ENCODE measurements at regions not wholly inside any gene's neighbourhood (a gene's known extent, or its start where the extent isn't known, plus 50 kb on each side); places are given as distances from the start of the nearest gene placed in this dataset.
"Not testable (repeated sequence)": the region's sequence is repeated elsewhere in the genome, so short reads cannot be mapped to it uniquely, and the experiment has no call there.

DNA sequence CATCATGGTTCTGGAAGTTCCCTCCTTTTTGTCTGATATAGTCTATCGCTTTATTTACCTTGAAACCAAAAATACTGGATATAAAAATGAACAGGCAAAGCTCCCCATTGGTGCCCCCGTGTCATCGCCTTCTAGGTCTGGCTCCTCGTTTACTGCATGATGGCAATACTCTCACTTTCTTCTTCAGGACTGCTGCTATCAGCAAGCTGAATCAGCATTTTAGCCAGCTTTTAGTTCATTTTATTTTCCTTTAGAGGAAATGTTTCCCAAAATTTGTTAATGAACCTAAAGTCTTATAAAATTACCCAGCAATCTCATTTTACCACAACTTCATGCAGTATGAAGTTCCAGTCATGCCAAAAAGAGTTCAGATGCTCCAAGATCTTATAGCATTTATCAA, 80.5 kb downstream of the ZIC3 start:
- DNase-seq (ENCODE audit: low read depth in 4 of 4, low spot score in 3 of 4), result no peak

GRCh38 chrX:137651647-137652046, 85.7 kb downstream of the ZIC3 start:
- no peak for DNase-seq (ENCODE audit: low read depth in 4 of 4, low spot score in 3 of 4)

- DNase-seq (ENCODE audit: low read depth in 4 of 4, low spot score in 3 of 4), result no peak
Measured at GRCh38 chrX:137652086-137652485, 86.2 kb downstream of the ZIC3 start.

GRCh38 chrX:137654481-137654880, 88.6 kb downstream of the ZIC3 start:
- no peak for DNase-seq (ENCODE audit: low read depth in 4 of 4, low spot score in 3 of 4)

DNA sequence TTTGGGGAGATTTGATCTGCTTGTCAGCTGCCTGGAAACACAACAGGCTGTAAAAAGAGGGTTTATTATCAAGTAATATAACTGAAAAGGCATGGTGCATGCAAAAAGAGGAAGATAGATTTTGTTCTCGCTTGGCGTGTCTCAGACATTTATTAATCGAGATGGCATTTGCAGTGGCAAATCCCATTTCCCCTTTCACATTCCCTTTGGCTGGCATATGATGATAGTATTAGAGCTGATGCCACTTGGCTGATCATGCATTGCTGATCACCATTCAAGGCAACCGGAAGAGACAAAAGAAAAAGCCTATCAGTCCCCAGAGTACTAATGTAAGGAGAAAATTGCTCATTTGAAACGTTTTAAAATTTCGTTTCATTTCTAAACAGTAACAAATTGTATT, 101.8 kb downstream of the ZIC3 start:
- DNase-seq (ENCODE audit: low read depth in 4 of 4, low spot score in 3 of 4), result no peak

DNA sequence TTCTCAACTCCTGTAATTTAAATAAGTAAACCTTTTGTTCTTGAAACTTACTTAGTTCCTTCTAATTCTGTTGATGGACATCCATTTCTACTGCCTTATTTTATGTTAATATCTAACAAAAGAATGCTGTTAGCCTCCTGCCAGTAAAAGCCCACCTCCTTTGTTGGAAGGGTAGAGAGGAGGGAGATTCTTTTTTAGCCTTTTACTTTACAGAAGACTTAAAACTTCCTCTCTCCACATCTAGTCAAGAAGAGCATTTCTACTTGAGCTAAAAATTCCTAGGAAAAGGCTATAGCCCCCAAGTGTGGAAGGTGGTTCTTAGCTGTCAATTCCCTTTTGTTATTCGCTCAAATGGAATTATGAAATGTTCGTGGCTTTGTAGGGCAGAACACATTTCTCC, 118.7 kb downstream of the ZIC3 start:
- no peak for DNase-seq (ENCODE audit: low read depth in 4 of 4, low spot score in 3 of 4)

GRCh38 chrX:137695417-137695816, 129.5 kb downstream of the ZIC3 start:
- no peak for DNase-seq (ENCODE audit: low read depth in 4 of 4, low spot score in 3 of 4)

- DNase-seq (ENCODE audit: low read depth in 4 of 4, low spot score in 3 of 4), result no peak
Measured at GRCh38 chrX:137707348-137707747, 141.4 kb downstream of the ZIC3 start.

- DNase-seq (ENCODE audit: low read depth in 4 of 4, low spot score in 3 of 4), result no peak
Measured at GRCh38 chrX:137742846-137743245, 176.9 kb downstream of the ZIC3 start.

DNA sequence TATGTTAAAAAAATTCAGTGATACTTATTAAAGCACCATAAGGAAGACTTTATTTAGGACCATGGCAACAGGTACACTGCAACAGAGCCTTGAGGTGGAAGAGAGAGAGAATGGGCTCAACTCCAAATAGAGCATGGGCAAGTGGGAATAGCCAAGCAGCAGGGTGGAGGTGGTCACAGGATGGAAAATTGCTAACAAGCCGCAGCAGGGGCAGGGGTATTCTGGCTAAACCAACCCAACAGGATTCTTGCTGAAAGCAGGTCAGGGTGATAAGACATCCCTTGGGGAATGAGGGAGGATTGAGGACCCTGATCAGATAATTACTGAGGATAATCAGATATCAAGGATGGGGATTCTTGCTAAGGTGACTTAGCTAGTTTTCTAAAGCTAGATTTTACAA, 177.5 kb downstream of the ZIC3 start:
- no peak for DNase-seq (ENCODE audit: low read depth in 4 of 4, low spot score in 3 of 4)

- DNase-seq (ENCODE audit: low read depth in 4 of 4, low spot score in 3 of 4), result no peak
Measured at GRCh38 chrX:137746289-137746688, 180.4 kb downstream of the ZIC3 start.

GRCh38 chrX:137747244-137748043, 181.5 kb downstream of the ZIC3 start:
- DNase-seq (ENCODE audit: low read depth in 4 of 4, low spot score in 3 of 4), result no peak

- DNase-seq (ENCODE audit: low read depth in 4 of 4, low spot score in 3 of 4), result no peak
Measured at GRCh38 chrX:137748827-137749226, 182.9 kb downstream of the ZIC3 start.

DNA sequence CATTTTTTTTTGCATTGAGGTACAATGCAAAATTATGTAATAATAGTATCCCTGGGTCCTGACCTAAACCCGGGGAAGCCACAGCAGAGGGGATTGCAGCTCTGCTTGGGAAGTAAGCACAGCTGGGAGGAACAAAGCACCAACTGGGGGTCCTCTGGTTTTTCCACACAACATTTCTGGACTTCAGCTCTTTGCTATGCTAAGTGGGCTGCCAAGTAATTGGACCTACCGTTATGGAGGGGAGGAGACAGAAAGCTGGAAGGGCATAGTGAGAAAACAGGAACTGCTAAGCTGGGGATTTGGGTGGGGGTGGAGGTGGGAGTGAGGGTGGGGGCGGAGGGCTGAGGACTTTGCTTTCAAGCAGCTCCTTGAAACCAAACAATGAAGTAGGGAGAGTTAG, 183.3 kb downstream of the ZIC3 start:
- no peak for DNase-seq (ENCODE audit: low read depth in 4 of 4, low spot score in 3 of 4)

- no peak for DNase-seq (ENCODE audit: low read depth in 4 of 4, low spot score in 3 of 4)
Measured at GRCh38 chrX:137771537-137771936, 205.6 kb downstream of the ZIC3 start.

- DNase-seq (ENCODE audit: low read depth in 4 of 4, low spot score in 3 of 4), result no peak
Measured at GRCh38 chrX:137792214-137792613, 226.3 kb downstream of the ZIC3 start.

DNA sequence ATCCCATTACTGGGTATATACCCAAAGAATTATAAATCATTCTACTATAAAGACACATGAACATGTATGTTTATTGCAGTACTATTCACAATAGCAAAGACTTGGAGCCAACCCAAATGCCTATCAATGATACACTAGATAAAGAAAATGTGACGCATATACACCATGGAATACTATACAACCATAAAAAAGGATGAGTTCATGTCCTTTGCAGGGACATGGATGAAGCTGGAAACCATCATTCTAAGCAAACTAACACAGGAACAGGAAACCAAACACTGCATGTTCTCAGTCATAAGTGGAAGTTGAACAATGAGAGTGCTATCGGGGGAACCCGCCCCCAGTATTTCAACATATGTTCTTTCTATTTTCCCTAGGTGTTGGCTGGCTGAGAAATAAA, 232.0 kb downstream of the ZIC3 start:
- DNase-seq (ENCODE audit: low read depth in 4 of 4, low spot score in 3 of 4), result not testable (repeated sequence)

DNA sequence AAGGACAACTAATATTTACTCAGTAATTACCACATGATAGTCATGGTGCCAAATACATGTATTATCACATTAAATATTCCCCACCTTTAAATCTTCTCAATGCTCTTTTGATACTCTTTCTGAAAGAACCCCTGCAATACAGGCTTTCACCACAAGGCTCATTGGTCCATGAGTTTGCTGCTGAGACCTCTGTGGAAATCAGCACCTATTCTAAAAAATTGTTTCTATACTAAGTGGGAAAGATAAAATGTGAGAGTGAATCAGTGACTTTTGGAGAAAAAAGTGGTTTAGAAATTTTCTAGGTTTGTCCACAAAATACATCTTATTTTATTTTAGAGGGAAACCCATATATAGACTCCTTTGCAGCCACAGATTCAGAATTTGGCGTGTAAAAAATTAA, 257.3 kb downstream of the ZIC3 start:
- DNase-seq (ENCODE audit: low read depth in 4 of 4, low spot score in 3 of 4), result no peak

DNA sequence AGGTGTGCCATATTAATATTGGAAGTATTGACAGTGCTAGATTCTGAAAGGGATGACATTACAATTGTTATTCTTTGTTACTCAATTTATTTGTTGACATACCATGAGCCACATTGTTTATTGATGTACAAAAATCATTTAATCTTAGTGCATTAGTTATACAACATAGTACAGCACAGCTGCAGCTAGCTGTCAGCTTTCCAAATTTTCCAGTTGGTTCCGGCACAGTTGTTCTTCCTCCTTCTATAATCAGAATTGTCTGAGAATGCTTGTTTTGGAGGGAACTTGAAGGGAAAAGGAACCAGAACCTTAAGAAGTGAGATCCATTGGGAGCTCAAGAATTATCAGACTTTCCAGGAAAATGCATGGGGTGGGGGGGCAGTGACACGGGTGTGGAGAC, 281.4 kb downstream of the ZIC3 start:
- no peak for DNase-seq (ENCODE audit: low read depth in 4 of 4, low spot score in 3 of 4)

- no peak for DNase-seq (ENCODE audit: low read depth in 4 of 4, low spot score in 3 of 4)
Measured at GRCh38 chrX:137848266-137848905, 282.5 kb downstream of the ZIC3 start.

DNA sequence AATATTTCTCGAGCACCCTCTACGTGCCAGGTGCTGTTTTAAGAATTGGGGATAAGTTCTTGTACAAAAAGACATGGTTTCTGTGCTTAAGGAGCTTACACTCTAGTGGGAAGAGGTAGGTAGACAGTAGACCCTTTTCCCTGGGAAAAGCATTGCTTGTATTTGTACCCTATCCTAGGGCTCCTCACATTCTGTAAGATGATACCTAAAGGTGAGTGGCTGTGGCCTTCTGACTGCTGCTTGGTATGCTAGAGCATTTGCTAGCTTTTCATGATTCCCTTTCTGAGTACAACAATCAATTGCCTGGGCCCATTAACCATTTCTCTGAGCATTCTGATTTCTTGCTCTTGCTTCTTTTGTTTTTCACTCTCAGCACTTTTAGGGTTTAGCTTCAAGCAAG, 286.6 kb downstream of the ZIC3 start:
- no peak for DNase-seq (ENCODE audit: low read depth in 4 of 4, low spot score in 3 of 4)

DNA sequence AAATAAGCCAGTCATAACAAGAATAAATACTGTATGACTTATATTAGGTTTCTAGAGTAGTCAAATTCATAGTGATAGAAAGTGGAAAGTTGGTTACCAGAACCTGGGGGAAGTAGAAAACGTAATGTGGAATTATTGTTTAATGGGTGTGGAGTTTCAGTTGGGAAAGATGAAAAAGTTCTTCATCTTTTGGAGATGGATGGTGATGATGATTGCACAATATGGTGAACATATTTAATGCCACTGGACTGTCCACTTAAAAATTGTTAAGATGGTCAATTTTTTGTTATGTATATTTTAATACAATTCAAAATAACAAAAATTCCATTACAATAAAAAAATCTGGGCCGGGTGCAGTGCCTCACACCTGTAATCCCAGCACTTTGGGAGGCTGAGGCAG, 289.6 kb downstream of the ZIC3 start:
- DNase-seq (ENCODE audit: low read depth in 4 of 4, low spot score in 3 of 4), result no peak

Measured in right renal pelvis (tissue), 4 donors.